WERI-Rb-1 (cell line): ENCODE measurements at regions not wholly inside any gene's neighbourhood (a gene's known extent, or its start where the extent isn't known, plus 50 kb on each side); places are given as distances from the start of the nearest gene placed in this dataset.
"Not testable (repeated sequence)": the region's sequence is repeated elsewhere in the genome, so short reads cannot be mapped to it uniquely, and the experiment has no call there.

ENCODE experiments used
- DNase-seq: peaks from one replicate; pipeline ENCODE4 v3.0.0-alpha.2; 2020
- H3K27ac ChIP-seq: fragments of 250-450 bp; sonication (Bioruptor Pico); 2 replicates; pipeline ENCODE4 v1.5.1; 2020; ENCODE audit warnings: mild to moderate bottlenecking, moderate library complexity
- H3K27me3 ChIP-seq: fragments of 250-450 bp; sonication (Bioruptor Pico); 2 replicates; pipeline ENCODE4 v1.5.1; 2021; ENCODE audit warnings: mild to moderate bottlenecking, low read depth, moderate library complexity; ENCODE audit not compliant: insufficient read depth, severe bottlenecking
- H3K36me3 ChIP-seq: fragments of 250-450 bp; sonication (Bioruptor Pico); 2 replicates; pipeline ENCODE4 v1.5.1; 2020; ENCODE audit warnings: mild to moderate bottlenecking, moderate library complexity
- H3K4me3 ChIP-seq: 2 replicates; pipeline ENCODE4 v1.5.1; 2011; ENCODE audit warnings: low read depth, mild to moderate bottlenecking, control low read depth, low read length
- H3K9me3 ChIP-seq: fragments of 250-450 bp; sonication (Bioruptor Pico); 2 replicates; pipeline ENCODE4 v1.5.1; 2021; ENCODE audit warnings: mild to moderate bottlenecking, moderate library complexity; ENCODE audit not compliant: severe bottlenecking
- TF ChIP-seq, protein P1 (sequence below): IDR thresholded peaks from 2 replicates; pipeline ENCODE4 v1.5.1; 2011; ENCODE audit warnings: low read depth, mild to moderate bottlenecking, control low read depth, inconsistent platforms, low read length

DNA sequence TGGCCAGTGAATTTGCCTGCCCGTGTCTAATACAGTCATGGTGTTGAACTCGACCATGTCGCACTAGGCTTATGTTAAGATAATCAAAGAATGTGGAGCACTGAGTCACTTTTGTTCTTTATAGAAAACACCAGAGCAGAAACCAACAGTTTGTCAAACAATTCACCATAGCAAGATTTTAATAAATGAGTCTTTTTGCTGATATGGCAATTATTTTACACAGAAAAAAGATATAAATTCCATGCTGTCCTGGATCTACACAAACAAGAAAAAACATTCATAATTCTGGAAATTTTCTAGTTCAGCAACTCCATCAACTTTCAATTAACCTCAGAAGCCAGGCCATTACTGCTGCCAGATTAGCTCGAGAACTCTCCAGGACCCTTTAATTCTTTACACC is 208.9 kb downstream of the ZNF608 start:
- no peak overlapping the region for H3K27ac ChIP-seq
- H3K27me3 ChIP-seq, result no peaks in the 10 kb centered on the region
- no peak for DNase-seq
- TF ChIP-seq, protein P1, sequence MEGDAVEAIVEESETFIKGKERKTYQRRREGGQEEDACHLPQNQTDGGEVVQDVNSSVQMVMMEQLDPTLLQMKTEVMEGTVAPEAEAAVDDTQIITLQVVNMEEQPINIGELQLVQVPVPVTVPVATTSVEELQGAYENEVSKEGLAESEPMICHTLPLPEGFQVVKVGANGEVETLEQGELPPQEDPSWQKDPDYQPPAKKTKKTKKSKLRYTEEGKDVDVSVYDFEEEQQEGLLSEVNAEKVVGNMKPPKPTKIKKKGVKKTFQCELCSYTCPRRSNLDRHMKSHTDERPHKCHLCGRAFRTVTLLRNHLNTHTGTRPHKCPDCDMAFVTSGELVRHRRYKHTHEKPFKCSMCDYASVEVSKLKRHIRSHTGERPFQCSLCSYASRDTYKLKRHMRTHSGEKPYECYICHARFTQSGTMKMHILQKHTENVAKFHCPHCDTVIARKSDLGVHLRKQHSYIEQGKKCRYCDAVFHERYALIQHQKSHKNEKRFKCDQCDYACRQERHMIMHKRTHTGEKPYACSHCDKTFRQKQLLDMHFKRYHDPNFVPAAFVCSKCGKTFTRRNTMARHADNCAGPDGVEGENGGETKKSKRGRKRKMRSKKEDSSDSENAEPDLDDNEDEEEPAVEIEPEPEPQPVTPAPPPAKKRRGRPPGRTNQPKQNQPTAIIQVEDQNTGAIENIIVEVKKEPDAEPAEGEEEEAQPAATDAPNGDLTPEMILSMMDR, result no peak
- no peak overlapping the region for H3K4me3 ChIP-seq
- H3K36me3 ChIP-seq, result no peaks in the 10 kb centered on the region
- no peaks in the 10 kb centered on the region for H3K9me3 ChIP-seq

DNA sequence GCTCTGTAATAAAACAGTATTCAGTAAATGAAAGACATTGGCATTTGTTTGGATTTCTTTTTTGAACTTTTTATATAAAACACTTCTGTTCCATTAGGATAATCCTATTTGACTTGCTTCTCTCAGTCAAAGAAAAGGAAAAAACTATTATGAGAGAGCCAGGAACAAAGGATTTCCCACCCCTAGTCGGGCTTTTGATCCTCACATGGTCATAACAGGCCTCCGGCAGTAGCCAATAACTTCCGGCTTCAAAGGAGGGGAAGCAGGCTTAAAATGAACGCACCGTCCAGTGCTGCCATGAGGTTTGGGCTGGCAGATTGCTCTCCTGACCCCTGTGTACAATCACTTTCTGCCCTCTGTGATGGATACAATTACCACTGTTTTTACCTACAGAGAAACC is 209.3 kb downstream of the ZNF608 start:
- no peaks in the 10 kb centered on the region for H3K36me3 ChIP-seq
- no peak overlapping the region for H3K4me3 ChIP-seq
- no peak overlapping the region for H3K27ac ChIP-seq
- TF ChIP-seq, protein P1, result no peak
- no peaks in the 10 kb centered on the region for H3K27me3 ChIP-seq
- H3K9me3 ChIP-seq, result no peaks in the 10 kb centered on the region
- DNase-seq, result no peak

DNA sequence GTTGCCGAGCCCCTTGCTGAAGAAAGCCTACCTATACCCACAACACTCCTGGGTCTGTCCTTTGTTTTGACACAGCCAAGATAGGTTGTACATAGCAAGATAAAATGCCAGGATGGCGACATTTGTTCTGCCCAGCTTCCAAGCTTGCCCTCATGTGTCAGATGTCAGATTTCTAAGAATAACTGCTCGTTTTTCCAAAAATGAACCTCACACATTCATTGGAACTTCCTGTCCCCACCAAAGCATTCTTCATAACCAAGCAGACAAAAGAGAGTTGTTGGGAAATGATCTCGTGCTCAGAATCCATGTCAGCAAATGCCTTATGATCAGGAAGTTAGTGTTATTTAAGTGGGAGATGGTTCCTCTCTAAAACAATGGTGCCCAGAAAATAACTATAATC is 210.1 kb downstream of the ZNF608 start:
- Histone ChIP-seq H3K4me3 (no peak overlapping the region), H3K27ac (no peak overlapping the region), H3K36me3 (no peaks in the 10 kb centered on the region), H3K9me3 (no peaks in the 10 kb centered on the region), H3K27me3 (no peaks in the 10 kb centered on the region)
- TF ChIP-seq, protein P1, result no peak
- DNase-seq, result no peak

DNA sequence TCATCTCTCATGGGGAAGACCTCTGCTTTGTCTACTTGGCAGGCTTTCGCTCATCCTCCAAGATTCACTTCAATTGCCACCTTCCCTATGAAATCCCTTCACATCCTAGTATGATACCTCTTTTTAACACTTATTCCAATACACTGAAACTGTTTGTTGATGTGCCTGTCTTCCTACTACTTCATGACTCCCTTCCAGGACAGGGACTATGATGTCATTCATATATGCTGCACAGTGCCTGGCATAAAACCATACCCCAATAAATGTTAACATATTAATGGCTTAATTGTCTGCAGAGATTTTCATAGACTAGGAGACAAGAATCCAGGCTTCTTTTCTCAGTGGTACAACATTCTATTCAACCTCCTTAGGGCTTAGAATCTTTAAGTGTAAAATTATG is 215.5 kb downstream of the ZNF608 start:
- TF ChIP-seq, protein P1, result no peak
- no peaks in the 10 kb centered on the region for H3K27me3 ChIP-seq
- H3K4me3 ChIP-seq, result no peak overlapping the region
- no peak for DNase-seq
- no peak overlapping the region for H3K27ac ChIP-seq
- H3K9me3 ChIP-seq, result no peaks in the 10 kb centered on the region
- no peaks in the 10 kb centered on the region for H3K36me3 ChIP-seq

DNA sequence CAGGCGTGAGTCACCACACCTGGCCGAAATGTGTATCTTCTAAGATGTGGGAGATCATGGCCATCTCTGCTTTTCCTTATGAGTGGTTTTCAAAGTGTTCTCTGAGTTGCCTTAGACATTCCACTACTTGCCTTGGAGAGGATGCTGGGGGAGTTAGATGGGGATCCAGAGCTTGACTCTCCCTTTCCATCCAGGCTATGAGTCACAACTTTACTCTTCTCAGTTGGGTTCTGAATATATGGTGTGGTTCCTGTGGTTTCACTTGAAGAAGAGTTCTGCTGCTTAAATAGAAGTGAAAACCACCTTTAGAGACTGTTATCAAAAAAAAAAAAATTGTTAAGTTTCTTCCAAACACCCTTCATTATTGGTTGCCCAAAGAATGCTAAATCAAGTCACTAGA is 217.6 kb downstream of the ZNF608 start:
- H3K36me3 ChIP-seq, result no peaks in the 10 kb centered on the region
- no peak overlapping the region for H3K27ac ChIP-seq
- no peaks in the 10 kb centered on the region for H3K9me3 ChIP-seq
- H3K27me3 ChIP-seq, result no peaks in the 10 kb centered on the region
- H3K4me3 ChIP-seq, result no peak overlapping the region
- TF ChIP-seq, protein P1, result no peak
- DNase-seq, result no peak

DNA sequence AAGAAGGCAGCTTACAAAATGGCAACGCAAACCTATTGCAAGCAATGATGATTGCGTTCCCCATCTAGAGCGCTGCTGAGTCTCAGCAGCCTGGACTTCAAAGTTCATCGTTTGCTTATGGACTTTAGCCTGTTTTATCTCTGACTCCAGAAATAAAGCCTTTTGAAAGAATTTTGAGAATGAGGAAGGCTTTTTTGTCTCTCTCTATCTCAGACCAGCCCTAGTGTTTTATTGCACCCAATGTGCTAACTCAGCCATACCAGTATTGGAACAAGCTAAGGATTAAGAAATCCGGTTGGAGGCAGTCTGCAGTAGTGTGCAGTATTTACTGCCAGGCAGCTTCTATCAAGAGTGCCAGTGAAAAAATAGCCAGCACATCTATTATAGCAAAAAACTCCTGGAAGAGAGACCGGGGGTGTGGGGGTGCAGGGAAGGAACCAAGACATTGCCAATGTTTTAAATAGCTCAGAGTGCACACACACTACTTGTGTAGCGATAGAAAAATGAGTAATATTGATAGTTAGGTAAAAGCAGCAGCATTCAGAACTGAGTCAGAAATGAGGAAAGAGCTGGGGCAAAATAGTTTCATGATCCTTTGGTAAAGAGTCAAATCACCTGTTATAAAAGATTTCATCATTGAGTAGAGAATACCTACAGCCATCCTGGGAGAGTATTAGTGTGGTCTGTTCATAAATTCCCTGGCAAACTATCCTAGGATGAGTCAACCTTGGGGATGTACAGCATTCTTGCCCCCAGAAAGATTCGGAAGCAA is 219.0 kb downstream of the ZNF608 start:
- DNase-seq, result no peak
- no peak overlapping the region for H3K4me3 ChIP-seq
- TF ChIP-seq, protein P1, result no peak
- H3K9me3 ChIP-seq, result no peaks in the 10 kb centered on the region
- no peak overlapping the region for H3K27ac ChIP-seq
- no peaks in the 10 kb centered on the region for H3K27me3 ChIP-seq
- H3K36me3 ChIP-seq, result no peaks in the 10 kb centered on the region

DNA sequence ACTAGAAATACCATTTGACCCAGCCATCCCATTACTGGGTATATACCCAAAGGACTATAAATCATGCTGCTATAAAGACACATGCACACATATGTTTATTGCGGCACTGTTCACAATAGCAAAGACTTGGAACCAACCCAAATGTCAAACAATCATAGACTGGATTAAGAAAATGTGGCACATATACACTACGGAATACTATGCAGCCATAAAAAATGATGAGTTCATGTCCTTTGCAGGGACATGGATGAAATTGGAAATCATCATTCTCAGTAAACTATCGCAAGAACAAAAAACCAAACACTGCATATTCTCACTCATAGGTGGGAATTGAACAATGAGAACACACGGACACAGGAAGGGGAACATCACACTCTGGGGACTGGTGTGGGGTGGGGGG is 220.4 kb downstream of the ZNF608 start:
- H3K9me3 ChIP-seq, DNase-seq, H3K27ac ChIP-seq, H3K36me3 ChIP-seq, H3K4me3 ChIP-seq, H3K27me3 ChIP-seq: not testable (repeated sequence)
